HG03103 (cell line): ENCODE measurements at regions not wholly inside any gene's neighbourhood (a gene's known extent, or its start where the extent isn't known, plus 50 kb on each side); places are given as distances from the start of the nearest gene placed in this dataset.
"Not testable (repeated sequence)": the region's sequence is repeated elsewhere in the genome, so short reads cannot be mapped to it uniquely, and the experiment has no call there.

Experiments used
- ATAC-seq: cut with Tn5 transposase; IDR thresholded peaks from one replicate; pipeline ENCODE4 v1.9.1; 2021; ENCODE audit warnings: low read depth; ENCODE audit not compliant: unreplicated experiment

DNA sequence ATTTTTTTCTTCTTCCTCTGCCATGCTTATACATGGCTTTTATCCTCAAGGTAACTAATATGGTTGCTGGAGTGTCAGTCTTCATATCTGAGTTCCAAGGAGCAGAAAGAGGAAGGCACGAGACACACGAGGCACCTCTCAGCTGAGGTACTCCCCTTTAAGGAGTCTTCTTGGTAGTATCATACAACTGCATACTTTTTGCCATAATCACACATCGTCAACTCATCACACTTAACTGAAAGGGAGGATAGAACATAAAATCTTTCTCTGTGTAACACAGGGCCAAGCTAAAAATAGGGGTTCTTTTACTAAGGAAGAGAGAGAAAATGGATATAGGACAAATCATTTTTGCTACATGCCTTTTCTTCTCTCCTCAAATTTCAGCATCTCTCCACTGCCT lies 104.2 kb downstream of the OXSM start:
- ATAC-seq = no peak

DNA sequence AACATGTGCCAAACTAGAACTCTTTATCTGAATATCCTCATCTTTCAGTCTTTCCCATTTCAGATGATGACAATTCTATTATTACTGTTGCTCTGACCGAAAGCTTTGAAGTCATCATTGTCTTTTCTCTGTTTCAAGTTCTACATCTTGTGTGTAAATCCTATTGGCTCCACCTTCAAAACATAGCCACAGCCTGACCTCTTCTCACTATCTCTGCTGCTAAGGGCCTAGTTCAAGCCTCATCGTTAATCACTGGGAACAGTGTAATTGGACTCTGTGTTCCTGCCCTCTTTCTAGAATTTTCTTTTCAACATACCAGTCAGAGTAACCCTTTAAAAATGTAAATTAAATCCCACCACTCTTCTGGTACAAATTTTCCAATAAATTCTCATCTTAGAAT lies 105.1 kb downstream of the OXSM start:
- ATAC-seq = no peak

GRCh38 chr3:25895443-25895842 lies 105.6 kb downstream of the OXSM start:
- no peak for ATAC-seq

DNA sequence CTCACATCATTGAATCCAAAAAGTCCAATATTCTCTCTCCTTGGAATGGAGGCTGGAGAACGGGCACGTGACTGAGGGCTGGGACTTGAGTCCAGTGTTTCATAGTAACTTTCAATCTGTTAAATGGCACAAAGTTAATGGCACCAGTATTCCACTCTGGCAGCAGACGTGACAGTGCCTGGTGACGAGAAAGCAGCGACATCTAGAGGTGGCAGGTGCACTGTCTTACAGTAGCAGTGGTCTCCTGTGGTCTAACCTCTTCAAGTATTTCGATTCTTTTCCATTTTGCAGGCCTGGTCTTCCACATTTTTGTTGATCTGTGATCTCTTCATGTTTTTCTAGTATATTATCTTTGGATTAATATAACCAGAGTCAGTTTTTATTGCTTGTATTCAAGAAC lies 107.1 kb downstream of the OXSM start:
- ATAC-seq = peak; percentile 83

DNA sequence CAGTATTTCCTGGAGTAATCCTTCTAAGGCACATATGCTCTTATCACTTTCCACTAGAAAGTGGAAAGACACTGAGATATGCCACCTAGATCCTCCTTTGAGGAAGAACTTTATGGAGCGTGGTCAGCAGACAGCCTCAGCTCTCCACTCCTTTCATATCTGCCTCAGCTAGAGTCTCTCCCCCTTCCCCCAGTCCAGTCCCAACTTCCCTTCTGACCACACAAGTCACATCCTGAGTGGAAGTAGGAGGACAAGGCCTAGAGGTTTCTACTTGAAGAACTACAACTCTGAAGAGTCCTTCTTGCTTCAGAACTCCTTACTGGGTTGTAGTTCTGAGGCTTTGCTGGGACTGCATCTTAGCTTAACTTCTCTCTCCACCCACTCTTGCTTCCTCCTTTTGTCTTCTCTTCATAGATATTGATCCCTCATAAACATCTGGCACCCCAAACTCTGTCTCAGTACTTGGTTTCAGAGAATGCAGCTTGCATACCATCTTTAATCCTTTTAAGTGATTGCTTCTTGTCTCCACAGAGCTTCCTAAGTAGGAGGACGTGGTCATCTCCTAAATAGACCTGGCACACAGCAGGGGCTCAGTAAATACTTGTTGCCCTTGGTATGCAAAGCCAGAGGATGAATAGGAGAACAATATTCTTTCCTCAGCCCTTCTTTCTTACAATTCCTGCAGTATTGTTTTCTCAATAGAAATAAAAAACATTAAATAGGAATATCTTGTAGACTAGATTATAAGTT lies 109.6 kb downstream of the OXSM start:
- ATAC-seq = no peak

DNA sequence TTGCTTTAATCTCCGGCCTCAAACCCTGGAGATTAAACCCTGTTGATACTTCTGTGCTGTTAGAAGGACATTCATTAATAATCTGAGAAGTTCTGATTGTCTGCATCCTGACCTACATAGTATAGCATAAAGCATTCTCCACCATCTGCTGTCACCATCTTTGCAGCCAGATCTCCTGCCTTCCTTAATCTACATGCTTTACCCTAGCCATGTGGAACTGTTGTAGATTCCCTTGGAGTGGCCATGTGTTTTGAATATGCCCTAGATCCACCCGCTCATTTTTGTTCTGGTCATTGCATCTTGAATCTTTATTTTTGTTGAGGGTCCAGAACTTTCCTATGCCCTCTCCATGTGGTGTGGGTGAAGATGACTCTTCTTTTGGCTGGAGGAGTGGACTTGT lies 110.3 kb downstream of the OXSM start:
- no peak for ATAC-seq

DNA sequence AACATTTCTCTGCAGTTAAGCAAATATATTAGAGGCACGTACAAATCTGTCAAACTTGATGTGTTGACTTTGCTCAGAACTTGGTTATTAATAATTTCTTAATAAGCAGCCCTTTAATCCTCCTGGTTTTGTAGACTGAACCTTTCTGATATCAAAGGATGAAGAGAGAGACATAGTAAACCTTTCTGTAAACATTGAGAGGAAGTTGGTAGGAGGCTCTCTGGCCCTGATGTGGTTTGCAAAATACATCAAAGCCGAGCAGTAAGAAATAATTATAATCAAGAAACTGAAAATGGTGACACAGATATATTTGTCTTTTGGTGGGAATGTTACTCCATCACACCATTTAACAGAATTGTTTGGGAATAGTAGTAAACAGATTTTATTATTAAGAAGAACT lies 111.9 kb downstream of the OXSM start:
- ATAC-seq = no peak

DNA sequence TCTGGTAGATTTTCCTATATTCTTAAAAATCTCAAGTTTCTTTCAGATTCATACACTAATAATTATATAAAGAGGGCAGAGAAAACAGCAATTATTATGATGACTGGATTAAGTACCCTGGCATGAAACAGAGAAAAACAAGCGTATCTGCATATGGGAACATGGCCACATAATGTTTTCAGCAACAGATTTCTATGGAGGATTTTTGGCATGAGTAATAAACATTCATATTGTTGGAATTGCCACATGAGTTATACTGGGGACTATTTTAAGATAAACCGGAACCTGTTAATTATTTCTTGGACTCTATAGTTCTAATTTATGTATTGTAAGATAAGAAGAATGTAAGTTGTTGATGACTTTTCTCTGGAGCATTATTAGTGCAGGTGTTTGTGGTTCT lies 112.7 kb downstream of the OXSM start:
- no peak for ATAC-seq

DNA sequence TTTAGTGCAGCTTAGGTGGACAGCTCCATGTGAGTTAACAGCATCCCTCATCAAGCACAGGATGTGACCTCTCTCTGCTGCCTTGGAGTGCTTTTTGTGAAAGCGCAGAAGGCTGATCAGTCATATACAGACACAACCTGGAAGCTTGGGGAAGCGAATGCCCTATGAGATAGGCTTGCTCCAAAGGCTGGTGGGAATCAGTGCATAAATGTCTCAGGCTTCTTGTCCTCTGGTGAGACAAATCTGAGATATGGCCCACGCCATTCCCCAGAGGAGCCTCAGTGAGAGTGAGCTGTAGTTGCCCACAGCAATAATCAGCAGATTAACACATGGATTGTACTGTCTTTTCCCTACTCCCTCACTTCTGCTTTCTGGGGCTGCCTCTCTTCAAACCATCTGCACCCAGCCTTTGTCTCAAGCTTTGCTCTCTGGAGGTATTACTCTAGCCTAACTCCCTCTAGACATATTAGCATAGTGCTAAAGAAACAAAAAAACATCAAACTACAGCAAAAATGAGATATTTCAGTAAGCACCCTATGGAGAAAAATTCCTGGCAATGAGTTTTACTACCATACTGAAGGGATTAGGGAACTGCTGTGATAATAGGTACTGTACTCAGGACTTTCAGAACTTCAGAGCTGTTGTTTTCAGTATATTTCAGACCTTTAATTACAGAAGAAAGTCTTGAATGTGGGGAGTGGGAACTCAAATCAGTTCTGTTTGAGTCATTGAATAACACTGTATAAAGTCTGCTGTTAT lies 113.7 kb downstream of the OXSM start:
- ATAC-seq = no peak

GRCh38 chr3:25904206-25904605 lies 114.3 kb downstream of the OXSM start:
- no peak for ATAC-seq

GRCh38 chr3:25906132-25906906 lies 116.4 kb downstream of the OXSM start:
- no peak for ATAC-seq

- ATAC-seq = no peak
Measured at GRCh38 chr3:25907081-25907480, 117.2 kb downstream of the OXSM start.

- ATAC-seq = no peak
Measured at GRCh38 chr3:25910105-25910504, 120.2 kb downstream of the OXSM start.

- ATAC-seq = no peak
Measured at GRCh38 chr3:25910997-25911396, 121.1 kb downstream of the OXSM start.

GRCh38 chr3:25911525-25912295 lies 121.8 kb downstream of the OXSM start:
- no peak for ATAC-seq

- no peak for ATAC-seq
Measured at GRCh38 chr3:25913179-25913578, 123.3 kb downstream of the OXSM start.

- no peak for ATAC-seq
Measured at GRCh38 chr3:25915673-25916072, 125.8 kb downstream of the OXSM start.

DNA sequence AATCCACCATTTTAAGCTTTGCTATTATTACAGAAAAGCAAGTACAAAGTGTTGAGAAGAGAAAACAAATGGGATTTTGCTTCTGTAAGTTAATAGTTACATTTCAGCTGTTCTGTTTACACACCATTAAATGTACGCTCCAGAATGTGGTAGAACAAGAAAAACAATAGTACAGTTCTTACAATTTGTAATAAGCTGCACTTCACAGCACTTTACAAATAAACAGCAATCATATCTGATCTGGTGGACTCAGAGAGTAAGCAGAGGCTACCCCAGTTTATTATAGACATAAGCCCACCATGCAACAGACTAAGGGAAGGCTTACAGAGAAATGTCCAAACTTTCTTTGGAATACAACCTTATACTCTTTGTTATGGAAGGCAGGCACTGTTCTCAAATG lies 126.4 kb downstream of the OXSM start:
- ATAC-seq = no peak

GRCh38 chr3:25931967-25932366 lies 142.1 kb downstream of the OXSM start:
- ATAC-seq = not testable (repeated sequence)

- ATAC-seq = no peak
Measured at GRCh38 chr3:25938566-25939325, 148.9 kb downstream of the OXSM start.
